ENCODE measurements at regions not wholly inside any gene's neighbourhood (a gene's known extent, or its start where the extent isn't known, plus 50 kb on each side); places are given as distances from the start of the nearest gene placed in this dataset.

DNA sequence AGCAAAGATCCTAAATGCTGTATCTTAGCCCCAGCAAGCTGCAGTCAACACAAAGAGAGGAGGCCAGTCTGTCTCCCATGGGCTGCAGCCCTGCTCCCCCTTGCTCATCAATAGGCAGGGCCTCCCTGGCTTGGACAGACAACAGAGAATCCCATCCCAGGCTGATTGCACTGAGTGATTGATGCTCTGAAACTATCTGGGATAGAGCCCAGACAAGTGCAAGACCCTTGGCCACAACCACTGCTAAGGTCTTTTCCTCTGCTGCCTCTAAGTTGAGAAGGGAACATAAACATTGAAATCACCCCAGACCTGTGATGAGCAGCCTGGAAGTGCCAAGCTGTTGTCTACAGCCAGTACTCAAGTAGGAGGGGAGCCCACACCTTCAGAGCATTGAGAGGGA lies 661.0 kb upstream of the CDH18 start:
- TF ChIP-seq ZFX (IDR thresholded peaks at IDR 0.05; ENCODE audit: borderline replicate concordance): no peak
- TF ChIP-seq, protein P1, sequence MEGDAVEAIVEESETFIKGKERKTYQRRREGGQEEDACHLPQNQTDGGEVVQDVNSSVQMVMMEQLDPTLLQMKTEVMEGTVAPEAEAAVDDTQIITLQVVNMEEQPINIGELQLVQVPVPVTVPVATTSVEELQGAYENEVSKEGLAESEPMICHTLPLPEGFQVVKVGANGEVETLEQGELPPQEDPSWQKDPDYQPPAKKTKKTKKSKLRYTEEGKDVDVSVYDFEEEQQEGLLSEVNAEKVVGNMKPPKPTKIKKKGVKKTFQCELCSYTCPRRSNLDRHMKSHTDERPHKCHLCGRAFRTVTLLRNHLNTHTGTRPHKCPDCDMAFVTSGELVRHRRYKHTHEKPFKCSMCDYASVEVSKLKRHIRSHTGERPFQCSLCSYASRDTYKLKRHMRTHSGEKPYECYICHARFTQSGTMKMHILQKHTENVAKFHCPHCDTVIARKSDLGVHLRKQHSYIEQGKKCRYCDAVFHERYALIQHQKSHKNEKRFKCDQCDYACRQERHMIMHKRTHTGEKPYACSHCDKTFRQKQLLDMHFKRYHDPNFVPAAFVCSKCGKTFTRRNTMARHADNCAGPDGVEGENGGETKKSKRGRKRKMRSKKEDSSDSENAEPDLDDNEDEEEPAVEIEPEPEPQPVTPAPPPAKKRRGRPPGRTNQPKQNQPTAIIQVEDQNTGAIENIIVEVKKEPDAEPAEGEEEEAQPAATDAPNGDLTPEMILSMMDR (IDR thresholded peaks at IDR 0.05): no peak
- H3K27ac ChIP-seq: no peak overlapping the region

DNA sequence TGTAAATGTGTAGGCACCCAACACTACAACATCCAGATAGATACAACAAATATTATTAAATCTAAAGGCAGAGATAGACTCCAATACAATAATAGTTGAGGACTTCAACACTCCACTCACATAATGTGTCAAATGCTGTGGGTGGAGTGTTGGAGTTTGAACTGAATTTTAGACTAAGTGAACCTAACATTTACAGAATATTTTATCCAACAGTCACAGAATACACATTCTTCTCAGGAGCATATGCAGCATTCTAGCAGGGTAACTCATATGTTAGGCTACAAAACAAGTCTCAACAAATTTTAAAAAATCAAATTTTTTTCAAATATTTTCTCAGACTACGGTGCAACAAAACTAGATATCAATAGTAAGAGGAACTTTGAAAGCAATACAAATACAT lies 648.7 kb upstream of the CDH18 start:
- H3K27ac ChIP-seq: no peak overlapping the region
- TF ChIP-seq, protein P1 (IDR thresholded peaks at IDR 0.05): no peak
- no peak for TF ChIP-seq ZFX (IDR thresholded peaks at IDR 0.05; ENCODE audit: borderline replicate concordance)

DNA sequence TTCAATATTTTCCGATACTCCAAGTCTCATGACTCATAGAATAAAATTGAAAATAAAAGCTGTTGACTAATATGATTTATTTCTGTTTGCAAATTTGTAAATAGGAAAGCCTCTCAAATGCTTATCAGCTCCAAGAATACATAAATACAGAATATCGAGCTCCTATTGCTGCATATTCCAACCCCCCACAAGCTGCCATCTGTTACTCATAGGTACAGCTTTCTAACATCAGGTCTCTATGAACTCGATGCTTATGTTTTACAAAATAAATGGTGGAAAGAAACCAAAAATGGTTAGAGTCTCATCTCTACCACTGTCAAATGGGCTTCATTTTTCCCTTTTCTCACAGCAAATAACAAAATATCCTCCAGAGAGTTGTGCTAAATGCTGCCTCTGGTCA lies 631.6 kb upstream of the CDH18 start:
- no peak for TF ChIP-seq ZFX (IDR thresholded peaks at IDR 0.05; ENCODE audit: borderline replicate concordance)
- TF ChIP-seq, protein P1 (IDR thresholded peaks at IDR 0.05): no peak
- no peak overlapping the region for H3K27ac ChIP-seq

DNA sequence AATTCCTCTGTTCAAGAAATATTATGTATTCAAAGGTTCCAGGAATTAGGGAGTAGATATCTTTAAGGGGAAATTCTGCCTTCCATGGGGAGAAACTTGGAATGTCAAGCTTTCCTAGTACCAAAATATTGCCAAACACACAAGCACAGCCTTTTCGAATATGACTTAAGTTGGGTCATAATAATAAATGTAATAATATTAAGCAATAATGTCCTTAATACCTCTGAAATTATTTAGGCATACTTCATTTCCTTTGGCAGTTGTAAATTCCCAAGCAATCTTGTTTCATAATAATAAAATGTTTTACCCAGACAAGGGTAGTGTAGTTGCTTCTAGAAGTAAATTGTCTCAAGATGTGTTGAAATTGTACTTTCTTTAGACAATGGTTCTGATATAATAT lies 630.3 kb upstream of the CDH18 start:
- H3K27ac ChIP-seq: no peak overlapping the region
- no peak for TF ChIP-seq ZFX (IDR thresholded peaks at IDR 0.05; ENCODE audit: borderline replicate concordance)
- TF ChIP-seq, protein P1 (IDR thresholded peaks at IDR 0.05): no peak

DNA sequence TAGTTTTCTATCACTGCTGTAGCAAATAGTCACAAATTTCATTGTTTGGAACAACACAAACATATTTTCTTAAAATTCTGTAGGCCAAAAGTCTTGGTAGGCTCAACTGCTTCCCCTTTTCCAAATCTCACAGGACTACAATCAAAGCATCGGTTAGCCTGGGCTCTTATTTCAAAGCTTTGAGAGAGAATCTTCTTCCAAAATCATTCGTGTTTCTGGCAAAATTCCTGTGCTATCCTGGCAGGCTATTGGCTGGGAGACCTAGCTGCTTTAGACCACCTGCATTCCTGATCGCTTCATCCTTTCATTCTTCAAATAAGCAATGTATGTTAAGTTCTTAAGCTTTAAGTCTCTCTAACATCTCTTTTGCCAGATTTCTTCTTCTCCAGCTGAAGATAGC lies 629.8 kb upstream of the CDH18 start:
- TF ChIP-seq, protein P1 (IDR thresholded peaks at IDR 0.05): no peak
- no peak for TF ChIP-seq ZFX (IDR thresholded peaks at IDR 0.05; ENCODE audit: borderline replicate concordance)
- H3K27ac ChIP-seq: no peak overlapping the region

DNA sequence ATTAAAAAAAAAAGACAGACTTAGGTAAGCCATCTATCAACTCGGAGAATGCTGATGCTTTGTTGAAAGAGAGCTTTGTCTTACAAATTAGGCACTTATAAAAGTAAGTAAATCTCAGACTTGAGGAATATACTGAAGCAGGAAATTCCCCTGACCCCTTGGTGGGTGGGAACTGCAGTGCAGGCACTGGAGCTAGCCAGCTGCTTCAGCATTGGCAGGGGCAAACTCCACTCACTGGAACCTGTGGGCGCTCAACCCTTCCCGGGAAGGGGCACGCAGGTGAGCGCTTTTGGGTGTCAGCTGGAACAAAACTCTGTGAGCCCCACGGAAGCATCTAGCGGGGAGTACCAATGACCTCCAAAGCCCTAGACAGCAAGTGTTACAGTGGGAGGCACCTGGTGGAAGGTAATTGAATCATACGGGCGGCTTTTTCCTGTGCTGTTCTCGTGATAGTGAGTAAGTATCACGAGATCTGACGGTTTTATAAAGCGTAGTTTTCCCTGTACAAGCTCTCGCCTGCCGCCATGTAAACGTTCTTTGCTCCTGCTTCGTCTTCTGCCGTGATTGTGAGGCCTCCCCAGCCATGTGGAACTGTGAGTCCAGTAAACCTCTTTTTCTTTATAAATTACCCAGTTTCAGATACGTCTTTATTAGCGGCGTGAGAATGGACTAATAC lies 628.0 kb upstream of the CDH18 start:
- no peak overlapping the region for H3K27ac ChIP-seq
- TF ChIP-seq, protein P1 (IDR thresholded peaks at IDR 0.05): no peak
- TF ChIP-seq ZFX (IDR thresholded peaks at IDR 0.05; ENCODE audit: borderline replicate concordance): no peak

DNA sequence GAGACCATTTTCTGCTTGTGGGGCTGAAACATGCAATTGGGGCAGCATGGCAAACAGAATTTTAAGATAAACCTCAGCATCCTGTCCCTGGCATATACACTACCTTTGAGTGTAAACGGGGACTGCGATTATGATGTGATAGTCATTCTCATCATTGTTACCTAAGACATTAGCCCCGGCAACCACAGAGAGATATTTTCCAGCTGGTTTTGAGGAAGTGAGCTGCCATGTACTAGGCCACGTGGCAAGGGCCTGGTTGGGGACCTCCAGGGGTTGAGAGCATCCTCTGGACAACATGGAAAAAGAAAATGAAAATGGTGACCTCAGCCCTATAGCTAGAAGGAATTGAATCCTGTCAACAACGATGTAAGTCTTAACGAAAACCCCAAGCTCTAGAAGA lies 623.6 kb upstream of the CDH18 start:
- no peak for TF ChIP-seq ZFX (IDR thresholded peaks at IDR 0.05; ENCODE audit: borderline replicate concordance)
- TF ChIP-seq, protein P1 (IDR thresholded peaks at IDR 0.05): no peak
- H3K27ac ChIP-seq: no peak overlapping the region
